AML-193 (cell line): ENCODE measurements at regions not wholly inside any gene's neighbourhood (a gene's known extent, or its start where the extent isn't known, plus 50 kb on each side); places are given as distances from the start of the nearest gene placed in this dataset.
"Not testable (repeated sequence)": the region's sequence is repeated elsewhere in the genome, so short reads cannot be mapped to it uniquely, and the experiment has no call there.

Experiments used
- DNase-seq, 2 experiments: peaks; one replicate each; lab custom pipeline; 2025; lab: John Stamatoyannopoulos, UW

- no peak for DNase-seq
Measured at GRCh38 chr11:90423378-90423777, 200.5 kb upstream of the CHORDC1 start.

GRCh38 chr11:90422787-90423186 lies 199.9 kb upstream of the CHORDC1 start:
- not testable (repeated sequence) for DNase-seq

GRCh38 chr11:90414221-90414620 lies 191.4 kb upstream of the CHORDC1 start:
- no peak for DNase-seq

DNA sequence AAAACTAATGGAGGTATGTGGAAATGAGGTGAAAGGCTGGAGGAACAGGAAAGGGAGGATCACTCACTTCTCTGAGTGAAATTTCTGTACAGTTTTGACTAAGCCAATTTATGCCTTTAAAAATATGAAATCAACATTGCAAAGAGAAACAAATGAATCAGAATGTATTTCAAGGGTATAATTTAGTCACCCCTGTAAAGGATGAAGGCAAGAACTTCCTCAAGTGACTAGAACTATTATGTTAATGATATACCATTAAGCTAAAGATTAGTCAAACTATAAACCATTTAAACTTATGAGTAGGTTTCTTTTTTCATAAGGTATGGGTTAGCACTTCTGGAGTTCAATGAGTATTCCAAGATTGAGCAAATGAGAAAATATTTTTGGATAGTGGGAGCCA lies 184.5 kb upstream of the CHORDC1 start:
- no peak for DNase-seq

- no peak for DNase-seq
Measured at GRCh38 chr11:90392692-90393091, 169.8 kb upstream of the CHORDC1 start.

DNA sequence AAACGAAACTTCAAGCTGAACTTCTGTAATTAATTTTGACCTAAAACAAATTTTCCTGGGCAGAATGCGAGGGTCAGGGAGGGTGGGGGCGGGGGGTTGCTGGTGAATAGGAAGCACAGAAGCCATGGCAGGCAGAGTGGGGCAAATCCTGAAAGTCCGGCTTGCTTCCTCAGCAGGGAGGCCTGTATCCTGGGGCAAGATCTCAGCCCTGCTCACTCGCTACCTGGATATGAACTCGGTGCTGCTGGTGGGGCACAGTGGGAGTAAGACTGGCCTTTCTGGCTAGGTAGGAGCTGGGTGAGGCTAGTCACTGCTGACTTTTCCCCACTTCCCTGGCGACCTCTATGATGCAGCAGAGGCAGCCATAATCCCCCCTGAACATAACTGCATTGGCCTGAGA lies 168.9 kb upstream of the CHORDC1 start:
- DNase-seq, result no peak

DNA sequence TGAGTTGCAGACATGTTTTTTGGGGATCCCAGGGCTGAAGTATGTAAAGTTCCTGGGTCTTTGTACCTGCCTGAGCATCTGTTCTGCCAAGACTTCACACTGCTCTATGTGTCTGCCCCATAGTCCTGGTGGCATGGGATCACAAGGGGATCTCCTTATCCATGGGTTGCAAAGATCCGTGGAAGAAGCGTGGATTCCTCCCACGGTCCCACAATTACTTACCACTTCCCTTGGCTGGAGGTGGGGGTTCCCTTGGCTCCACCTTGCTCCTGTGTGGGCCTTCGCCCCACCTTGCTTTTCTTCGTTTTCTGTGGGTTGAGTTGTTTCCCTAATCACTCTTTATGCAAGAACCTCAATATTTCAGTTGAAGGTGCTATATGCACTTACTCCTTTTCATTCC lies 157.4 kb upstream of the CHORDC1 start:
- DNase-seq, result no peak

DNA sequence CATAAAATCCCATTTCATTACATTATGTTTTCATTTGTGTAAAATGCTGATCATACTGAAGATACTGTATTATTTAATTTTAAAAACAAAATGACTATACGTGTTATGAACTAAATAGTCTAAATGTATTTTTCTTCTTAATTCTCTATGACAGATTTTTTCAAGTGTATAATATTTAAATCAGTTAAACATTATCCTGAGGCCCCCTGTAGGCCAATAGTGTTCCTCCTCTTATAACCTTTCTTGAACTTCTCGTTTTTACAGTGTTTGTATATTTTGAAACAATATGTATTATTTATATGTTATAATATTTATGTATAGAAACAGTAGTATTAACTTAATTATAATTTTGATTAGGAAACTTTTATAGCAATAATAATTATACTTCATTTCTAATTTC lies 151.1 kb upstream of the CHORDC1 start:
- DNase-seq, result peak in 1 of 2 experiments; percentile 10

DNA sequence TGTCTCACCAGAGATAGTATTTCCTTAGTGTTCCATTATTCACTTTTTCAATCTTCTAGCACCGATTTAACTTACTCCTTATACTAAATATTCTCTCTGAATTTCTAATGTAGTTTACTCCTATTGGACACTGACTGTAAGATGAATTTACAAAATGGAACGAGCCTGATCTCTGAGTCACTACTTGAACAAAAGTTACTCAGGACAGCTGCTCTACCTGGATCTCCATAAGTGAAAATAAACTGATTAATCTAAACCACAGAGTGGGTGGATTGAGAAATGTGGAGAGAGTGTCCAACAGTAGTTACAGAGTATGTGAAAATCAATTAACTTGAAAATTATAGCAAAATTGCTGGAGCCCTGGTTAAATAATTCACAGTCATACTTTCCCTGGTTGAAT lies 141.7 kb upstream of the CHORDC1 start:
- DNase-seq, result no peak

GRCh38 chr11:90363739-90364138 lies 140.9 kb upstream of the CHORDC1 start:
- no peak for DNase-seq

GRCh38 chr11:90355200-90355599 lies 132.4 kb upstream of the CHORDC1 start:
- DNase-seq, result no peak

- DNase-seq, result peak; percentile 27 to 45
Measured at GRCh38 chr11:90349731-90350130, 126.9 kb upstream of the CHORDC1 start.

DNA sequence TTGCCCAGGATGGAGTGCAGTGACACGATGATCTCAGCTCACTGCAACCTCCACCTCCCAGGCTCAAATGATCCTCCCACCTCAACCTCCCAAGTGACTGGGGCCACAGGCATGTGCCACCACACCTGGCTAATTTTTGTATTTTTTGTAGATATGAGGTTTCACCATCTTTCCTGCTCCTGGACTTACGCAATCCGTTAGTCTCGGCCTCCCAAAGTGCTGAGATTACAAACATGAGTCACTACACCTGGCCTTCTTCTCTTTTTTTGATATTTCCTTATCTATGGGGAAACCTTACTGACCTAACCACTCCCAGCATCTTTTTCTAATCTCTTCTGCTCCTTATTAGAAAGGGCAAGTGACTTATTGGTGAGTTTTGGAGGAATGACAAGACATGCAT lies 121.7 kb upstream of the CHORDC1 start:
- no peak for DNase-seq

DNA sequence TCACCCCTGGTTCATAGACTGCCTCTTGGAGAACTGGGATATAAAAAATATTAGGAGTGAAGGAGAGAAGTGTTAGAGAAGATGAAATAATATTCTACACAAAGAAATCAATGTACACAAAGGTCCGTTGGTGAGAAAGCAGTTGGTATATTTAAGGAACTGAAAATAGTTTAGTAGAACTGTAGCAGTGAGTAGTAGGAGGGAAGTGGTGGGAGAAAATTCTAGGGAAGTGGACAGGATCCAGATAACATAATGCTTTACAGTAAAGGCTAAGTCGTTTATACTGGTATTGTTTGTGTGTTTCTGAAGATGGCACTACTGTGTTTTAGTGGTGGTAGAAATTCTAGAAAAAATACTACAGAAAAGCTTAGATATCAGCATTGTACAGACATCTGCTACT lies 120.8 kb upstream of the CHORDC1 start:
- DNase-seq, result no peak

- DNase-seq, result no peak
Measured at GRCh38 chr11:90341986-90342385, 119.1 kb upstream of the CHORDC1 start.

DNA sequence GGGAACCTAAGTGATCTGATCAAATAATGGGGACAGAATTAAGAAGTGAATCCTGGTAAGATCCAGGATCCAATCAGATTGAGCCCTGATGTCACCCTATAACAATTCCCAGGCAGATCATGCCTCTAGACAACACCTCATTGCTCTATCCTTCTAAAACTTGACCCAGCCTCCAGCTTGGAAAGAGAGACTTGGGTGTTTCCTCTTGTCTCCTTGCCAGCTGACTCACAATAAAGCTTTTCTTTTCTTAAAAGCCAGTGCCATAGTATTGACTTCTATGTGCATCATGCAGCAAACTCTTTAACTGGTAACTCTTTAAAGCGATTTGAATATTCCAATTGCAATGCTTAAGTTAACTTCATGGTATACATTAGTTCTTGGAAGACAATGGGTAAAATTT lies 109.6 kb upstream of the CHORDC1 start:
- DNase-seq, result no peak

- DNase-seq, result no peak
Measured at GRCh38 chr11:90330632-90331031, 107.8 kb upstream of the CHORDC1 start.

- peak; percentile 12 to 15 for DNase-seq
Measured at GRCh38 chr11:90329043-90329442, 106.2 kb upstream of the CHORDC1 start.

DNA sequence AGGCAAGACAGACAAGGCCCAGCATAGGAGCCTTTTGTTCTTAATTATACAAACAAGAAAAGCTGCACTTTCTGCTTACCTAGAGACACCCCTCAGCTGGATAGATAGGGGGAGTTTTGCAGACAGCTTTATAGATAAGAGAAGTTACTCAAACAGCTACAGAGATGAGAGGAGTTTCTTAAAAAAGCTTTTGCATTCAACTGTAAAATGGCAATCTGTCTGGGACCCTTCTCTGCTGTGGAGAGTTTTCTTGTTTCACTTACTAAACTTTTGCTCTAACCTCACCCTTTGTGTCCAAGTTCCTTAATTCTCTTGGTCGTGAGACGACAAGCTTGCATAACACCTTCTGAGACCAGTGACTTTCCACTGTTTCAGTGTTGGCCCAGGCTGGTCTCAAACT lies 103.8 kb upstream of the CHORDC1 start:
- DNase-seq, result peak in 1 of 2 experiments; percentile 19

- DNase-seq, result no peak
Measured at GRCh38 chr11:90323289-90323688, 100.4 kb upstream of the CHORDC1 start.

DNA sequence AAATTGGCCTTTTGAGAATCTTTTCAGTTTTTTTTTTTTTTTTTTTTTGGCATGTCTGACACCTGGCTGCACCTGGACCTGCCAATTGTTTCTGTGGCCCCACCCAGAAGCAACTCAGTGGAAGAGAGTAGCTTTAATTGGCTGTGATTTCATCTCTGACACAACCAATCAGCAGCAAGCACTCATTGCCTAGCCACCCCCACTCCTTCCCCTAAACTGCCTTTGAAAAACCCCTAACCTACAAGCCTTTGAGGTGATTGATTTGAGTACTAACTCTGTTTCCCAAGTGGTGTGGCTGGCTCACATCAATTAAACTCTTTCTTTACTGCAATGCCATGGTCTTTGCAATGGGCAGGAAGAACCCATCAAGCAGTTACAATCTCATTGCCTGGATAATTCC lies 98.2 kb upstream of the CHORDC1 start:
- DNase-seq, result no peak

DNA sequence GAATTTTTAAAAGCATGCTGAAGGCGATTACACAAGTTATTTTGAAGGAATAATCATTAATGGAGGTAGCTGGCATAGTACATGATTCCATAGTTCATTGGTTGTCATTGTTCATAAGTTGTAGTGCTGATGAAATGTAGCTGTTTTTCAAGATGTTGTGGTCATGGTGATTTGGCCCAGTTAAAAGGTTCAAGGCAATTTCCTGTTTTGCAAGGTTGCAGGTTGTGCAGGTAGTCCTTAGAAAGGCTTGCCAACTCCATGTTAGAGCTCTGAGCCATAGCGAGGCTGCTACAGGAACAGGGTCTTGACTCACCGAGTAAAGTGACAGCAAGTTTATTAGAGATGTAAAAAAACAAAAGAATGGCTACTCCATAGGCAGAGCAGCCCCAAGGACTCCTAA lies 95.8 kb upstream of the CHORDC1 start:
- DNase-seq, result no peak

- no peak for DNase-seq
Measured at GRCh38 chr11:90310210-90310609, 87.4 kb upstream of the CHORDC1 start.

DNA sequence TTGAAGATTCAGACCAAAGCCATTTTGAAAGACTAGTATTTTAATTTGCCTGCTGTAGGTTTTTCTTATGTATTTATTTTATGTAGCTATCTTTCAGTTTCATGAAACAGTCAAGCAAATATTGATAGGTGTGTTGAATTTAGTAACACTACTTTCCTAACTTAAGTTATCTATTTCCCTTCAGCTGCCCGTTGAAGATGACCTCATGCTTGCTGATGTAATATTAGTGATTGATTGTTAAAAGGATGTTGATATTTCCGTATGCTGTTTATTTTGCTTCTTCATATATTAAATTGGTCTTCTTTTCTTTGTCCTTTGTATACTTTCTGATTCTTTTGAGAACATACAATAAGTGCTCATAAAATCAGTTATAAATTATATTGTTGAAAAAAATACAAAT lies 86.8 kb upstream of the CHORDC1 start:
- no peak for DNase-seq

- no peak for DNase-seq
Measured at GRCh38 chr11:90294526-90294925, 71.7 kb upstream of the CHORDC1 start.
